K562 (cell line): ENCODE measurements at regions not wholly inside any gene's neighbourhood (a gene's known extent, or its start where the extent isn't known, plus 50 kb on each side); places are given as distances from the start of the nearest gene placed in this dataset.

Experiments used
- ATAC-seq: fragments of 200-7000 bp; cut with Tn5 transposase; 3 replicates; pipeline ENCODE4 v1.9.1; 2020; ENCODE audit warnings: moderate library complexity
- BruUV-seq: library from RNA; stranded (reverse); fragments of 400-500 nt; replicated peaks from 2 replicates; lab custom pipeline; 2021; lab: Mats Ljungman, UMichigan
- CTCF ChIA-PET: fragments of 300-600 bp; formaldehyde crosslinking; extraction: SDS; loops from one replicate; lab custom pipeline; 2021; ENCODE audit warnings: low intra/inter-chr PET ratio; lab: Yijun Ruan, JAX
- POLR2A ChIA-PET: fragments of 300-600, 350-650 bp; sonication (Branson Sonifier 250); formaldehyde crosslinking; extraction: SDS; loops from one replicate; lab custom pipeline; 2021; ENCODE audit warnings: antibody characterized with exemption, inconsistent platforms; lab: Yijun Ruan, JAX
- DNase-seq, 4 experiments: peaks; one replicate each; pipeline versions ENCODE4 v3.0.0 to v3.0.0-alpha.2; 2011 to 2018; ENCODE audit warnings: low spot score in 3 of 4, mixed read lengths in 3 of 4; ENCODE audit errors: extremely low read depth in 1 of 4
- FAIRE-seq: peaks from 2 replicates; lab custom pipeline; 2011; peaks lifted over from hg19 to GRCh38; lab: Jason Lieb, UNC
- H2AFZ ChIP-seq: 2 replicates; pipeline ENCODE4 v1.6.0; 2011; ENCODE audit warnings: low read depth, low read length, control low read depth, inconsistent platforms
- H3K27ac ChIP-seq: fragments of 200-600 bp; 3 replicates; pipeline ENCODE4 v1.8.0; 2011; ENCODE audit warnings: low read depth, mild to moderate bottlenecking, control low read depth, inconsistent platforms, low read length, moderate library complexity, mixed read lengths; ENCODE audit errors: extremely low read depth
- H3K27me3 ChIP-seq, 2 experiments: fragments of 300-600 bp in 1 of 2; 2 replicates in 1 of 2; 3 replicates in 1 of 2; pipeline versions ENCODE4 v1.6.0 to v1.8.0; 2011; ENCODE audit warnings: inconsistent platforms in 2 of 2, low read length in 2 of 2, mild to moderate bottlenecking in 1 of 2, mixed read lengths in 1 of 2, moderate library complexity in 1 of 2; ENCODE audit not compliant: control insufficient read depth in 2 of 2, insufficient read depth in 2 of 2
- H3K36me3 ChIP-seq: fragments of 300-600 bp; 3 replicates; pipeline ENCODE4 v1.8.0; 2011; ENCODE audit warnings: mild to moderate bottlenecking, low read length, inconsistent platforms; ENCODE audit not compliant: control insufficient read depth, insufficient read depth
- H3K4me1 ChIP-seq, 2 experiments: fragments of 200-600 bp in 1 of 2; replicated peaks in 1 of 2; 2 replicates in 1 of 2; 3 replicates in 1 of 2; pipeline versions ENCODE4 v1.5.1 to v1.8.0; 2011; ENCODE audit warnings: inconsistent platforms in 2 of 2, low read length in 2 of 2, mild to moderate bottlenecking in 1 of 2, mixed read lengths in 1 of 2, moderate library complexity in 1 of 2; ENCODE audit not compliant: control insufficient read depth in 2 of 2, insufficient read depth in 2 of 2
- H3K4me2 ChIP-seq: 2 replicates; pipeline ENCODE4 v1.6.1; 2011; ENCODE audit warnings: low read length, control low read depth, inconsistent platforms, mixed read lengths; ENCODE audit not compliant: insufficient read depth
- H3K4me3 ChIP-seq: fragments of 200-600 bp; sonication (generic), shearing (Covaris generic); 2 replicates; pipeline ENCODE4 v1.5.1; 2016; ENCODE audit warnings: control low read depth, inconsistent platforms
- H3K79me2 ChIP-seq: fragments of 200-600 bp; 3 replicates; pipeline ENCODE4 v1.8.0; 2011; ENCODE audit warnings: low read length, inconsistent platforms; ENCODE audit not compliant: control insufficient read depth, insufficient read depth
- H3K9ac ChIP-seq, 2 experiments: 2 replicates each; pipeline versions ENCODE4 v1.6.0 to v1.6.1; 2011; ENCODE audit warnings: low read depth in 2 of 2, low read length in 2 of 2, control low read depth in 1 of 2, inconsistent platforms in 1 of 2, mild to moderate bottlenecking in 1 of 2, mixed read lengths in 1 of 2; ENCODE audit not compliant: insufficient read depth in 1 of 2
- H3K9me1 ChIP-seq: one replicate; pipeline ENCODE4 v1.6.0; 2011; ENCODE audit warnings: inconsistent platforms, mild to moderate bottlenecking, low read length, moderate library complexity; ENCODE audit not compliant: control insufficient read depth, insufficient read depth
- H3K9me3 ChIP-seq: replicated peaks from 2 replicates; pipeline ENCODE4 v1.5.1; 2011; ENCODE audit warnings: low read depth, low read length, inconsistent platforms; ENCODE audit not compliant: control insufficient read depth, insufficient read depth
- H4K20me1 ChIP-seq: replicated peaks from 2 replicates; pipeline ENCODE4 v1.6.1; 2011; ENCODE audit warnings: low read length, inconsistent platforms, mixed read lengths; ENCODE audit not compliant: control insufficient read depth, insufficient read depth
- BRF1 ChIP-seq: IDR thresholded peaks from 3 replicates; pipeline ENCODE4 v1.6.1; 2011; ENCODE audit warnings: borderline replicate concordance, mild to moderate bottlenecking; ENCODE audit not compliant: insufficient read length; ENCODE audit errors: extremely low read depth
- NFXL1 ChIP-seq: fragments of 450-650 bp; formaldehyde crosslinking; IDR thresholded peaks from 2 replicates; pipeline ENCODE4 v1.4.0; 2021; ENCODE audit warnings: mild to moderate bottlenecking
- NONO ChIP-seq, 2 experiments: fragments of 200-400 bp in 1 of 2; fragments of 450-650 bp in 1 of 2; formaldehyde crosslinking in 1 of 2; IDR thresholded peaks; 2 replicates each; pipeline ENCODE4 v1.6.1; 2017; ENCODE audit warnings: low read depth in 2 of 2, mild to moderate bottlenecking in 2 of 2, moderate library complexity in 2 of 2, low read length in 1 of 2
- POU5F1 ChIP-seq: fragments of 150-350 bp; IDR thresholded peaks from 2 replicates; pipeline ENCODE4 v1.6.1; 2014; ENCODE audit warnings: borderline replicate concordance, low read length, low read depth, mild to moderate bottlenecking; ENCODE audit not compliant: partially characterized antibody
- PREB ChIP-seq: sonication (generic); formaldehyde crosslinking; IDR thresholded peaks from 2 replicates; pipeline ENCODE4 v1.8.1; 2023; ENCODE audit warnings: mild to moderate bottlenecking, missing genetic modification reagents
- TAL1 ChIP-seq: fragments of 450-650 bp; IDR thresholded peaks from 2 replicates; pipeline ENCODE4 v1.6.1; 2016; ENCODE audit warnings: mild to moderate bottlenecking
- THRB ChIP-seq: fragments of 450-650 bp; formaldehyde crosslinking; conservative IDR thresholded peaks from 2 replicates; pipeline ENCODE4 v1.4.0; 2022; ENCODE audit warnings: mild to moderate bottlenecking, missing genetic modification characterization
- TRIM24 ChIP-seq, 2 experiments: fragments of 450-650 bp; IDR thresholded peaks; 2 replicates each; pipeline ENCODE4 v1.6.1; 2016
- ZHX1 ChIP-seq: fragments of 150-350 bp; conservative IDR thresholded peaks from 2 replicates; pipeline ENCODE4 v1.6.1; 2014; ENCODE audit warnings: low read length
- ZKSCAN1 ChIP-seq: fragments of 150-350 bp; IDR thresholded peaks from 2 replicates; pipeline ENCODE4 v1.6.1; 2016; ENCODE audit warnings: low read depth, low read length
- WGBS: fragments of 100-300 bp; shearing (Covaris generic); methylation state at CpG from one replicate; pipeline ENCODE4 v1.1.6; 2016; ENCODE audit warnings: low coverage, mixed read lengths; ENCODE audit not compliant: insufficient coverage; ENCODE audit errors: missing lambda C conversion rate; 5-methylcytosine and 5-hydroxymethylcytosine counted together
- in situ Hi-C: fragments of 300-500 bp; cut with MboI; formaldehyde crosslinking; loops from 4 replicates; pipeline ENCODE4 v1.15.0; 2018; ENCODE audit warnings: inconsistent platforms, mixed read lengths
- intact Hi-C: fragments of 100-400 bp; cut with micrococcal nuclease; formaldehyde crosslinking; loops from 2 replicates; pipeline ENCODE4 v1.14.2; 2022

- Histone ChIP-seq H3K27ac (no peak overlapping the region), H3K4me2 (no peak overlapping the region), H3K4me3 (no peak overlapping the region), H3K9me3 (no peaks in the 10 kb centered on the region), H3K9ac (no peak overlapping the region), H3K36me3 (no peaks in the 10 kb centered on the region), H3K27me3 (no peaks in the 10 kb centered on the region), H3K9me1 (no peaks in the 10 kb centered on the region), H3K4me1 (no peaks in the 10 kb centered on the region), H4K20me1 (no peaks in the 10 kb centered on the region), H2AFZ (no peak overlapping the region), H3K79me2 (no peaks in the 10 kb centered on the region)
- no peak for DNase-seq
- no peak for ATAC-seq
- CTCF ChIA-PET: no interaction called here
- 0% methylated on average over 3 of the region's 3 CpGs for WGBS
- in situ Hi-C loops (no loop called here), intact Hi-C loops (no loop called here)
- no peak for TF ChIP-seq ZKSCAN1
- TF ChIP-seq POU5F1: no peak
- BruUV-seq: no TSS peak
- FAIRE-seq: no peak
- POLR2A ChIA-PET: no interaction called here
Measured at GRCh38 chr3:144221761-144222160, 250.1 kb downstream of the DIPK2A start.

- ChIA-PET CTCF (no interaction called here), POLR2A (no interaction called here)
- Histone ChIP-seq H3K9me1 (no peaks in the 10 kb centered on the region), H3K36me3 (no peaks in the 10 kb centered on the region), H3K4me3 (no peak overlapping the region), H3K27me3 (no peaks in the 10 kb centered on the region), H3K9me3 (no peaks in the 10 kb centered on the region; the same call in 1 of the 2 replicates), H2AFZ (no peak overlapping the region), H3K27ac (no peak overlapping the region), H3K9ac (no peak overlapping the region), H3K4me1 (no peaks in the 10 kb centered on the region), H3K4me2 (no peak overlapping the region), H3K79me2 (no peaks in the 10 kb centered on the region), H4K20me1 (no peaks in the 10 kb centered on the region)
- no TSS peak for BruUV-seq
- intact Hi-C loops (no loop called here), in situ Hi-C loops (no loop called here)
- 0% methylated on average over 1 of the region's 1 CpG for WGBS
- ATAC-seq (no peak), FAIRE-seq (no peak), DNase-seq (no peak)
- TF ChIP-seq TRIM24 (IDR thresholded peaks at IDR 0.05) (no peak), NFXL1 (CRISPR knock-in tag) (no peak), TAL1 (no peak), BRF1 (no peak), NONO (IDR thresholded peaks at IDR 0.05; ENCODE audit: low read depth in 2 of 2, low read length in 1 of 2) (no peak), PREB (CRISPR knock-in tag) (no peak), ZHX1 (no peak), THRB (CRISPR knock-in tag) (no peak)
Measured at GRCh38 chr3:144229330-144229729, 257.7 kb downstream of the DIPK2A start.
